ENCODE measurements at regions not wholly inside any gene's neighbourhood (a gene's known extent, or its start where the extent isn't known, plus 50 kb on each side); places are given as distances from the start of the nearest gene placed in this dataset.

- no peaks in the 10 kb centered on the region for H4K20me1 ChIP-seq (replicated peaks in 1 of 2; ENCODE audit: control insufficient read depth in 1 of 2, insufficient read depth in 2 of 2, low read length in 2 of 2)
- no peaks in the 10 kb centered on the region for H3K27me3 ChIP-seq (replicated peaks in 1 of 4; ENCODE audit: control insufficient read depth in 3 of 4, extremely low read depth in 1 of 4, insufficient read depth in 3 of 4, low read length in 3 of 4)
- H3K36me3 ChIP-seq (ENCODE audit: control insufficient read depth in 2 of 4, insufficient read depth in 4 of 4, low read length in 3 of 4), result no peaks in the 10 kb centered on the region
- H2BK5ac ChIP-seq (ENCODE audit: low read depth, low read length), result no peak overlapping the region
- no peak overlapping the region for H3K18ac ChIP-seq (ENCODE audit: extremely low read depth, low read length)
- H3K79me1 ChIP-seq (ENCODE audit: low read depth, low read length), result no peaks in the 10 kb centered on the region
- H3K23me2 ChIP-seq (ENCODE audit: low read depth, low read length), result no peaks in the 10 kb centered on the region
- no peak overlapping the region for H3K4me3 ChIP-seq (ENCODE audit: extremely low read depth in 1 of 4, insufficient read depth in 2 of 4, low read depth in 3 of 4, low read length in 4 of 4)
- no peak overlapping the region for H3K23ac ChIP-seq (ENCODE audit: insufficient read length)
- H4K5ac ChIP-seq (ENCODE audit: insufficient read length, low read depth, low read length), result no peak overlapping the region
- no peaks in the 10 kb centered on the region for H3K79me2 ChIP-seq (ENCODE audit: control insufficient read depth in 1 of 2, insufficient read depth in 2 of 2, low read length in 2 of 2)
- H3K4me2 ChIP-seq (ENCODE audit: insufficient read depth in 1 of 2, low read depth in 2 of 2, low read length in 2 of 2), result no peak overlapping the region
- no peak for DNase-seq (ENCODE audit: low read depth in 1 of 2, low spot score in 2 of 2)
- H2BK15ac ChIP-seq (ENCODE audit: low read length), result no peak overlapping the region
- no peak overlapping the region for H2BK20ac ChIP-seq (ENCODE audit: low read length)
- H4K91ac ChIP-seq (replicated peaks; ENCODE audit: insufficient read length, low read length), result no peak overlapping the region
- WGBS, 2 experiments (ENCODE audit: extremely low coverage in 1 of 2, insufficient coverage in 1 of 2, insufficient read length in 1 of 2, insufficient replicate concordance in 2 of 2, low coverage in 1 of 2, low lambda C conversion rate in 2 of 2, missing lambda C conversion rate in 1 of 2), result 100% methylated on average over 3 of the region's 3 CpGs; no CpG with 5 or more reads in 1 of the 2 experiments
- no peak overlapping the region for H3K14ac ChIP-seq (ENCODE audit: insufficient read length)
- no peak overlapping the region for H4K8ac ChIP-seq (ENCODE audit: extremely low read depth, insufficient read depth, low read length)
- H3K4me1 ChIP-seq (replicated peaks in 1 of 4; ENCODE audit: control insufficient read depth in 3 of 4, insufficient read depth in 4 of 4, low read length in 3 of 4), result no peaks in the 10 kb centered on the region; a peak in 1 of 7 replicates
- no peak overlapping the region for H3K9ac ChIP-seq (replicated peaks in 1 of 4; ENCODE audit: extremely low read depth in 1 of 4, low read depth in 3 of 4, low read length in 3 of 4)
- no peak overlapping the region for H2BK12ac ChIP-seq (ENCODE audit: low read depth, low read length)
- no peak for FAIRE-seq
- TF ChIP-seq PHF8 (conservative IDR thresholded peaks at IDR 0.05; ENCODE audit: low read depth, low read length), result no peak
- TF ChIP-seq CHD2 (IDR thresholded peaks at IDR 0.05; ENCODE audit: low read length), result no peak
- no peak for TF ChIP-seq JUN (IDR thresholded peaks at IDR 0.05; ENCODE audit: low read depth, low read length)
- TF ChIP-seq SUZ12 (IDR thresholded peaks at IDR 0.05; ENCODE audit: low read length), result no peak
- no peak overlapping the region for H2AK5ac ChIP-seq (ENCODE audit: low read depth, low read length)
- ChIA-PET CTCF (ENCODE audit: partially characterized antibody) (no interaction called here), POLR2A (ENCODE audit: partially characterized antibody) (no interaction called here)
- H3K56ac ChIP-seq (replicated peaks; ENCODE audit: insufficient read length, low read depth, low read length), result no peak overlapping the region
- H2AFZ ChIP-seq (ENCODE audit: low read length), result peak overlapping the region; percentile 22; the same call in 1 of the 2 replicates
- H3K4ac ChIP-seq (replicated peaks; ENCODE audit: insufficient read length, low read depth, low read length), result no peak overlapping the region
- H3K9me3 ChIP-seq (ENCODE audit: insufficient read depth in 2 of 2, low read depth in 1 of 2, low read length in 1 of 2), result no peaks in the 10 kb centered on the region
- H3K27ac ChIP-seq (ENCODE audit: low read depth, low read length), result no peak overlapping the region
- H2BK120ac ChIP-seq (replicated peaks; ENCODE audit: low read depth, low read length), result no peak overlapping the region
Measured at GRCh38 chr10:105989995-105990394, 1174.5 kb downstream of the SORCS1 start.
